NCI-H146 (cell line): ENCODE measurements at regions not wholly inside any gene's neighbourhood (a gene's known extent, or its start where the extent isn't known, plus 50 kb on each side); places are given as distances from the start of the nearest gene placed in this dataset.
"Not testable (repeated sequence)": the region's sequence is repeated elsewhere in the genome, so short reads cannot be mapped to it uniquely, and the experiment has no call there.

Source experiments
- DNase-seq: peaks from one replicate; lab custom pipeline; 2025; lab: John Stamatoyannopoulos, UW

GRCh38 chr7:96827701-96828100, 118.1 kb upstream of the SEM1 start:
- DNase-seq, result no peak

DNA sequence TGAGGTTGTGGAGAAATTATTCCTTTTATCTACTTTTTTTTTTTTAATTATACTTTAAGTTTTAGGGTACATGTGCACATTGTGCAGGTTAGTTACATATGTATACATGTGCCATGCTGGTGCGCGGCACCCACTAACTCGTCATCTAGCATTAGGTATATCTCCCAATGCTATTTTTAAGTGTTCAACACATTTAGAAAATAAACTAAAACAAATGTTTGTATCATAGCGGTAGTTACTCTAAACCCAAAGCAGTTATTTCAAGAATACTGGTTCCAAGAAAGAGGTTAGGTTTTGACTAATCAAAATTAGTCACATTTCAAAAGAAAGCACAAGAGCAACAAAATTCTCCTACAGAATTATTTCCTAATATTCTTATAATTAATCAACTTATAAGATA, 119.5 kb upstream of the SEM1 start:
- DNase-seq, result not testable (repeated sequence)

DNA sequence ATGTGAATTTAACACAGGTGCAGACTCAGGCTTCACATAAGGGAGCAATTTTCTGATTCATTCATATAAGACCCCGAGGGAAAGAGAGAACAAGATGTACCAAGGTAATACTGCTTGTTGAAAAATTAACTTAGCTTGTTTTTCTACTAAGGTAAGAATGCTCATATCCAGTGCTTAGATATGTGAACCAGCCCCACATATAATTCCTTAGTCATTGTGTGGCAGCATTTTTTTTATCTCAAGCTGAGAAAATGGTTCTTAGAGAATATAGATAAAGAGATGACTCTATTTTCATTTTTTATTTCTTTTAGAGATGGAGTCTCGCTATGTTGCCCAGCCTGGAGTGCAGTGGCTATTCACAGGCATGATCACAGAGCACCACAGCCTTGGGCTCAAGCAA, 121.8 kb upstream of the SEM1 start:
- DNase-seq, result no peak

- DNase-seq, result no peak
Observed at GRCh38 chr7:96832092-96832662, 122.5 kb upstream of the SEM1 start.

DNA sequence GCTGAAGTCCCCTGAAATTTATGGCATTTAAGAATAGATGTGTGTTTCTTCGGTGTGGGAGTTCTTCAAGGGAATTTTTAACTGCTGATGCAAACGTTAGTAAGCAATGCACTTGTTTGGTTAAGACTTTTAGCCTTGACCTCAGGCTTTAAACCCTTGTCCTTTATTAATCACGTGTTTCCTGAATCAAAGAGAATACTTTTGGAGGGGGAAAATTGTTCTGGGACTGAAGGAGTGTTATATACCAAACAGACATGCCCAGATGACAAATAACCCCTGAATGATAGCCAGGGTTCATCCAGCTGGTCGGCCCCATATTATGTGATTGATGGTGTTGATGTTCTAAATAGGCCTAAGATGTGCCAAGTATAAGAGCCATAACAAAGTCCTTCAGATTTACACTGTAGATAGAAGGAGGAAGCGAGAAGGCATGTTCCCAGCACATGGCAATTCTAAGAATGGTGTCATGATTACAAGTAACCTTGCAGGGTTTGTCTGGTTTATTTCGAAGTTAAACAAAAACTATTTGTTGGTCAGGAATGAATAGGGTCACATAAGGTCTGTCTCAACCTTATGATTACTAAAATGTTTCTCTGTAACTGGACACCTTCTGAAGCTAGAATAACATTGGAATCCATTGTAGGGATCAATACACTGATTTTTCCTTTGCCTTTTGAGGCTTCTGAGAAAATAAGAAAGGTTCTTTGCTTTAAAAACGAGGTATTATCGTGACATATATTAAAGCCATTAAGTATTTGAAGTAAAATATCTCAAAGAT, 124.2 kb upstream of the SEM1 start:
- DNase-seq, result no peak

DNA sequence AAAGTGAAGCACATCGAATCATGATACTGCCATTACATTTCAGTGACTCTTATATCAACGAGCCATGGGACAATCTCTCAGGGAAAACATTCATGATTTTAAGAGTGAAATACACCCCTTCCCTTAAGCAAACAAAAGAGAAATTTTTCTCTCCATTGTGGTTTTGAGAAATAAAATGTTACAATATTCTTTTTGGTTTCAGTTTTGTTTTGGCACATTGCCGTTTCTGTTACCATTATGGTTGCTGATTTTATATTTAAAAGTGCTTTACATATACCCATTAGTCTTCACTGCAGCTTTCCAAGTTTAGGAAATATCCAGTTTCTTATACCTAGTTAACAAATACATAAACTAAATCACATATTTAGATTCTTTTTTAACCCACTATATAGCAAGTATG, 126.8 kb upstream of the SEM1 start:
- DNase-seq, result no peak

- DNase-seq, result no peak
Observed at GRCh38 chr7:96837593-96837992, 127.9 kb upstream of the SEM1 start.

- peak; percentile 31 for DNase-seq
Observed at GRCh38 chr7:96838481-96838880, 128.8 kb upstream of the SEM1 start.

DNA sequence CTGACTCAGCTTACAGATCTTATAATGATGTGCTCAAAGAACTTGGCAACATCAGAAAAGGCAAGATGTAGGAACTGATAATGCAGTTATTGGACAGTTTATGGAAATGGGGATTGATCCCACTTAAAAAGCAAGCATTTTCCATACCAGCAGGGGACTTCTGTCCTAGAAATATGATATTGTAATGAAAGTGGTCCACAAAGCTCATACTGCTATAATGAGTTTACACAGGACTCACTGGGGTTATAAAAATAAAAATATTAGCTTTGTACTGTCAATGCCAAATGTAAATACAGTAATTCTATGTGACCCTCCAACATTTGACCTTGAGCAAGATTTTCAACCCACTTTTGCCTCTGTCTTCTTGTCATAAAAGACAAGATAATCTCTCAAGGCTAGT, 145.5 kb upstream of the SEM1 start:
- DNase-seq, result peak; percentile 84

DNA sequence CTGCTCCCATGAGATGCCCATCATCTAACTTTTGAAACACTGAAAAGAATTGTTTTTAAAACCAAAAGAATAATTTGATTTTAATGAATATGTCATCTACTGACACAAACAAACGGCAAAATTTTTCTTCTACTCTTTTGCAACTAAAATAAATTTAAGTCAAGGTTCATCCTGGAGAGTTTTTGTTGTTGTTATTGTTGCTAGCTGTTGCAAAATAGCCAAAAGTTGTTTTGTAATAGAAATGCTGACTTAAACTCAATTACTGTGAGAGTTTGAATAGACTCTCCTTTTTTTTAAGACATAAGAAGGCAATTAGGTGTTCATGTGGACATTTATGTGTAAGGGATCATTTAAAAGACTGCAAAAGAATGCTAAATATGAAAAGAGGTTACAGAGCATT, 146.0 kb upstream of the SEM1 start:
- no peak for DNase-seq

GRCh38 chr7:96869538-96869937, 135.8 kb upstream of the DLX6 start:
- no peak for DNase-seq

- no peak for DNase-seq
Observed at GRCh38 chr7:96870185-96870584, 135.2 kb upstream of the DLX6 start.

DNA sequence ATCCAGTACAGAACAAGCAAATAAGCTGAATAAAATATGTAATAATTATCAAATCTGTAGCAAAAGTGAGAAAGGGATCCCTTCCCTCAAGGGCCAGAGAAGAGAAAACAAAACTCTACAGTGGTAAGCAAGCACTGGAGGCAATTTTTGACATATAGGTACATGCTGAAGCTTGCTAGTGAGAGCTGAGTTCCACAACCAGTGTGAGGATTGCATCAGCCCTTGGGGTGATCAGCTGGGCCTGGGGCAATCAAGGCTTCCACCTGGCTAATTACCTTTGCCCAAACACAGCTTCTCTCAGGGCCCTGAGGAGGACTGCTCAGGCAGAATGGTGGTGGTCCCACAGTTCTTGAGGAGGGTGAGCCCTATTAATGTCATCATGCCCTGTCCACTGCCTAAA, 134.4 kb upstream of the DLX6 start:
- DNase-seq, result peak; percentile 74

DNA sequence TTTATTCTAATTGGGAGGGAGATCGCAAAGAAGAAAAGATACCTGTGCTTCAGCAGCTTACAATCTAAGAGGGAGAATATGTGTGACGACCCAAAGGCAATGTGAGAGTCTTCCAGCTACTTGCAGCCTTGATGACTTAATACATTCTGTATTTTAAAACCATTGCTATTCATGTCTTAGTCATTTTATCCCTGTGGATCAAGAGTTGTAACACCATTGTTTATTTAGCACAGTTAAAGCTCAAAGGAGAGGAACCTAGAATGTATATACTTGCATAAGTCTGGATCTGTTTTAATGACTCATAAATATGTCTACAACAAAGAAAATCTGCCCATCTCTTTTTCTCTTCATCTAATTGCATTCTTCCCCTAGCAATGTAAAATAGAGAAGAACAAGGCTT, 117.9 kb upstream of the DLX6 start:
- no peak for DNase-seq

DNA sequence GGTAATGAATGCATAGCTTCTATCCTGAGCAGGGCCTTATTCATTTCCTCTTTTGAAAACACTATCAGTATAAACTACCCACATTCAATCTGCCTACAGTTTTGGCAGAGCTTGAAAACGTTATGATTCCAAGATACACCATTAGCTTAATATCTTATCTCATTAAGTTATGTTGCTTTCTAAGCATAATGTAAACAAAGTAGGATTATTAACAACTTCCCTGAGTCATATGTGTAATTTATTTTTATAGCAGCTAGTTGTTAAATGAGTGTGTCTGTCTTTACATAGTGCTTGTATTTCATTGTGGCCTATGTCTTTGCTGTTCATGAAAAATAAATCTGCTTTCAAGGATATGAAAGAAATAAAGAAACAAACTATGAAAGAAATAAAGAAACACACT, 106.2 kb upstream of the DLX6 start:
- no peak for DNase-seq

DNA sequence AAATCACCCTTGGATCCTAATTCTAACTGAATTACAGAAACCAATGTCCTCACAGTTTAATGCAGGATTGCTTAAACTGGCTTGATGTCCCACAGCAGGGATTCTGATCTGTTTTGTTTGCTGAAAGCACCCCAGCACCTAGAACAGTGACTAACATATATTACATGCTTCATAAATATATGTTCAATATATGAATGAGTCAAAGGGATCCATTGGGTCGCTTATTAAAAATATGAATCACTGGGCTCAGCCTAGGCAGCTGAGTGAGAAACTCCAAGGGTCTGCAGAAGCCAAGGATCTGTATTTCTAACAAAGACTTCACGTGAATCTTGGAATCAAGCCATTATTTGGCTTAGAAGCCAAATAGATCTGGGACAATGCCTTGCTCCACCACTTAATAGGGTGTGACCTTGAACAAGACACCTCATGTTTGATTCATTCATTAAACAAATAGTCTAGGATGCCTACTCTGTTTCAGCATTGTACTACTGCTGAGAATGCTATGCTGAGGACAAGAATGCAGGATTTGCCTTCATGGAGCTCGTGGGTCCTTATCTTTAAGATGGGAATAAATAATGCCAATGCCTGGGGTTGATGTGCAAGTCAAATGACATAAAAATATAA, 103.4 kb upstream of the DLX6 start:
- DNase-seq, result peak; percentile 79

DNA sequence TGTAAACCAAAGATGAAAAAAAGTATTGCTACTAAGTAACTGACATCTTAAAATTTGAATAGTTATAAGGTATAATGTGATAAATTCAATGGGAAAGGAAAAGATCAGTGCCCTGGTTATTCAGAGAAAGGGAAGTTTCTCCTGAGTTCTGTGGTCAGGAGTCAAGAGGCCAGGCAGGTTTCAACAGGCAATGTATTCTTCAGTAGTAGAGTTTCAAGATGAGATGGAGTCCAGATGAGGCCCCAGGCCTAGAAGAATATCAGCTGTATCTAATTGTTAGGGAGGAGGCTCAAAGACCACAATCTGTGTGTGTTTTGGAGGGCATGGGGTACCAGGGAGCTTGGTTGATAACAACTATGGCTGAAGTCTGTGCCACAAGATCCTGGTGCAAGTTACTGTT, 101.4 kb upstream of the DLX6 start:
- DNase-seq, result no peak

DNA sequence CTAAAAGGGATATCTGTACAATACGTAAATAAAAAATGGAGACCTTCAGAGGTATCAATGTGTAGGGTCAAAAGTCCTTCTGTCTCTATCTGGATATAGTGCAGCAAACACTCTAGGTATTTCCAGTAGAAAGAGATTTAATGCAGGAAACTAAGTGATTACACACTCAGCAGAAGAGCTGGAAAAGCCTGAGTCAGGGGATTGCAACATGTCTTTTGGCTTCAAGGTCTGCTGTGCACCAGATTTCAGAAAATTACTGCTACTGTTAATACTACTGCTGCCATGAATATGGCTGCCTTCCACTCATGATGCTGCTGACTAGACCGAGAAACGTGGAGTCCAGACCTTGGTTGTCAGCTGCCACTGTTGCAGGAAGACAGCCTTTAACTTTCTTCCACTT, 94.9 kb upstream of the DLX6 start:
- no peak for DNase-seq

DNA sequence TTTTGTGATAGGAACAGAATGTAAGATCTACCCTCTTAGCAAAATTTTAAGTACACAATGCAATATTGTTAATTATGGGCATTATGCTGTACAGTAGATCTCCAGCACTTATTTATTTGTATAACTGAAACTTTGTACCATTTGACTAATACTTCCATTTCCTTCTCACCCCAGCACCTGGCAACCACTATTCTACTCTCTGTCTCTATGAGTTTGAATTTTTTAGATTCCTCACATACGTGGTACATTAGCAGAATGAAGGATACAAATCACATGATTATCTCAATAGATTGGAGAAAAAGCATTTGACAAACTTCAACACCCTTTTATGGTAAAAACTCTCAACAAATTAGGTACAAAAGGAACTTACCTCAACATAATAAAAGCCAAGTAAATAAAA, 90.3 kb upstream of the DLX6 start:
- DNase-seq, result no peak

DNA sequence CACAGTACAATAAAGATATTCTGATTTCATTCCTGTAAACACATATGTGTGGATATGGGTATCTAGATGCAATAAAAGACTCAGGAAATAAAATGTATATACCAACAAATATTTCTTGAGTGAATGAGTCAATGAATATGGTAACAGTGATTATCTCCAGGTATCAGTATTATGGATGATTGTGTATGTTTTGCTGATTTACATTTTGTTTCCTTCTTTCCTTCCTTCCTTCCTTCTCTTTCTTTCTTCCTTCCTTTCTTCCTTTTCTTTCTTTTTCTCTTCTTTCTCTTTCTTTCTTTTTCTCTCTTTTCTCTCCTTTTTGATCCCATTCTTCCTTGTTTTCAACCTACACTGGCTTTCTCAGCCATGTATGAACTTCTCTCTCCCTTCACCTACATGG, 85.3 kb upstream of the DLX6 start:
- DNase-seq, result no peak

DNA sequence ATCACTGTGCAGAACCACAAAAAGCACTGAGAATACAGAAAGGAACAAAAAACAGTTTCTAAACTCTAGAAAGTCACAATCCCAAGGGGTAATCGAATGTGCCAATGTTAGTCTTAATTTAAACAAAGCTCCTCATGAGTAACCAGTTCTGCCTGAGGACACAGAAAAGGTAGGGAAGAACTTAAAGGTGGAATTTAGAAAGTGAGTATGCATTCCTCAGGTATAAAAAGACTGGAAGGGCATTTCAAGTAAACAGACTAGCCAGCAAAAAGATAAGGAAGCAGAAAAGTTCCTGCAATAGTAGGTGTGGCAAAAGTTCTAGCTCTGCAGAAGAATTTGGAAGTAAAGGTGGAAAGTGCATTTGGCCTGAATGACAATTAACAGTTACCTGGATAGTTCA, 84.6 kb upstream of the DLX6 start:
- no peak for DNase-seq

DNA sequence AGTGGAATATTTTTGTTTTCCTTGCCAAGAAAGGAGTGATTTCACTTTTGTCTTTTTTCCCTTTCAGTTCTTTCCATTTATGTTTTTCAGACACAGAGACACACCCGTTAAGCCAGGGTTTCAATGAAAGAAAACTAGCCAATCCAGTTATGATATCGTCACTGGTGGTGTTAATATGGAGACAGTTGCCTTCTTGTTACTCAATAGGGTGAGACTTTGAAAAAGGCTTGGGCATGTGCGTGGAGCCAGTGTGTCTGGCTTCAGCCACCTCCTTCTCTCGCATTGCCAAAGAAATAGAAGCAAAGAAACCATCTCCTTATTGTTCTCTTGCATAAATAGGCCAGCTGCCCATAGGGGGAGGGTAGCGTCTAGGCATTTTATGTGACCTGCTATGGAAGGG, 84.1 kb upstream of the DLX6 start:
- no peak for DNase-seq

GRCh38 chr7:96921771-96922170, 83.6 kb upstream of the DLX6 start:
- no peak for DNase-seq

- DNase-seq, result not testable (repeated sequence)
Observed at GRCh38 chr7:96923345-96923744, 82.0 kb upstream of the DLX6 start.
